ENCODE measurements at regions not wholly inside any gene's neighbourhood (a gene's known extent, or its start where the extent isn't known, plus 50 kb on each side); places are given as distances from the start of the nearest gene placed in this dataset.

DNA sequence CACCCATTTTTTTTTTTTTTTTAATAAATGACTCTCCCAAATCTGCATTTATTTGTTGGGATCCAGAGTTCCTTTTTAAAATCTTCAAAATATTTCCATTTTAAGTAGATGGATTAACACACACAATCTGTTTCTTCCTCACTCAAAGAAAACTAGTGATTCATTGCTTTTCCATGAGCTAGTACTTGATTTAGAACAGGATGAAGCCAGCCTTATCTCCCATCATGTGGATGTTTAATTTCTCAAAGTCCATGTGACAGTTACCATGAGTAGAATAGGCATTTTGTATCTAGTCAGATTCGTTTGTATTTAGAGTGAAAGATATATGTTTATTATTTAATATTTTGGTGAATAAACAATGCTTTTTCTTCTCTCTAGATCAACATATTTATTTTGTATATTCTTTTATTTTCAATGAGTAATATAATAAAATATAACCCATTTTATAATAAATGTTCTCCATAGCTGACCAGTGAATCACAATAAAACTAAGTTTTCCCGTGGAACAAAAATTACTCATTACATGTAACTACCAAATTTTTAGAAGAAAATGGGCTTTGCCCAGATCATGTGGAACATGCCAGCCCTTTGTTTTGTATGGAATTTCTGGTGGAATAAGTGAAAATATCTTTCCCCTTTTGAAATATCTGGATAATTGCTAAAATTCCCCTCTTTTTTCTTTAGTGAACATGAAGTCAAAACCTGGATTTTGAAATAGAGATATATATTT is 54.9 kb upstream of the RPS23 start:
- no peak overlapping the region for H3K4me3 ChIP-seq (ENCODE audit: low read length)
- DNase-seq (ENCODE audit: low read depth) = no peak
- TF ChIP-seq, protein P1, sequence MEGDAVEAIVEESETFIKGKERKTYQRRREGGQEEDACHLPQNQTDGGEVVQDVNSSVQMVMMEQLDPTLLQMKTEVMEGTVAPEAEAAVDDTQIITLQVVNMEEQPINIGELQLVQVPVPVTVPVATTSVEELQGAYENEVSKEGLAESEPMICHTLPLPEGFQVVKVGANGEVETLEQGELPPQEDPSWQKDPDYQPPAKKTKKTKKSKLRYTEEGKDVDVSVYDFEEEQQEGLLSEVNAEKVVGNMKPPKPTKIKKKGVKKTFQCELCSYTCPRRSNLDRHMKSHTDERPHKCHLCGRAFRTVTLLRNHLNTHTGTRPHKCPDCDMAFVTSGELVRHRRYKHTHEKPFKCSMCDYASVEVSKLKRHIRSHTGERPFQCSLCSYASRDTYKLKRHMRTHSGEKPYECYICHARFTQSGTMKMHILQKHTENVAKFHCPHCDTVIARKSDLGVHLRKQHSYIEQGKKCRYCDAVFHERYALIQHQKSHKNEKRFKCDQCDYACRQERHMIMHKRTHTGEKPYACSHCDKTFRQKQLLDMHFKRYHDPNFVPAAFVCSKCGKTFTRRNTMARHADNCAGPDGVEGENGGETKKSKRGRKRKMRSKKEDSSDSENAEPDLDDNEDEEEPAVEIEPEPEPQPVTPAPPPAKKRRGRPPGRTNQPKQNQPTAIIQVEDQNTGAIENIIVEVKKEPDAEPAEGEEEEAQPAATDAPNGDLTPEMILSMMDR (conservative IDR thresholded peaks at IDR 0.05; ENCODE audit: low read length) = no peak

DNA sequence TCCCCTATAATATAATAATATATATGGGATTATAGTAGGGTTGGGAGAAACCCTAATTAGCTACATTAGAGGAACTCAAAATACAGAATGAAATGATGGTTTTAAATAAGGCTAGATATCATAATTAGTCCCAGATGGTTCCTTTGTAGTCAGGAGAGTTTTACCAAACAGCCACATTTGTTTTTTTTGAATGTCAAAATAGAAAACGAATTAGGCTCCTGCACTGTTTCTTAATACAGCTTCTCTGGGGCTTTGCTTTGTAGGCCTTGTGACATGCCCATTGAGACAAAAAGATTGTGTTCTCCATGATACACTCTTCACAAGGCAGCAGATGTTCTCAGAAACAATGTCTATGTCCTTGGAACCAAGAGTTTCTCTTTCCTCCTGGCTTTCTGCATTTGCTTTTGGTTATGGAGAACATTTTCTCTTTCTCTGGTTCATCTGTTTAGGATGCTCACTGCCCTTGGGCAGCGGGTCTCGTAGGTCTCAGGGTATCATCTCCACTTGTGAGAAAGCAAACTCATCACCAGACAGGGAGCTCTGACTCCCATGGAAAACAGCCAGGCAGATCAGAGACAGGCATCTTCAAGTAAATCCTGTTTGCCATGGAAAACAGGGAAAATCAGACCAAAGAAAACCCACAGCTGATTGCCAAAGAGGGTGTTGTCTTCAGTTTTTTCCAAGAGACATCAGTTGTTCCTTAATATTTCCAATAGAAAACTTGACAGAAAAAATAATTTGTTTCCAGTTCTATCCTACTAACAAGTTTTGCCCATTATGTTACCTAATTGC is 54.1 kb upstream of the RPS23 start:
- TF ChIP-seq, protein P1 (conservative IDR thresholded peaks at IDR 0.05; ENCODE audit: low read length) = no peak
- no peak overlapping the region for H3K4me3 ChIP-seq (ENCODE audit: low read length)

DNA sequence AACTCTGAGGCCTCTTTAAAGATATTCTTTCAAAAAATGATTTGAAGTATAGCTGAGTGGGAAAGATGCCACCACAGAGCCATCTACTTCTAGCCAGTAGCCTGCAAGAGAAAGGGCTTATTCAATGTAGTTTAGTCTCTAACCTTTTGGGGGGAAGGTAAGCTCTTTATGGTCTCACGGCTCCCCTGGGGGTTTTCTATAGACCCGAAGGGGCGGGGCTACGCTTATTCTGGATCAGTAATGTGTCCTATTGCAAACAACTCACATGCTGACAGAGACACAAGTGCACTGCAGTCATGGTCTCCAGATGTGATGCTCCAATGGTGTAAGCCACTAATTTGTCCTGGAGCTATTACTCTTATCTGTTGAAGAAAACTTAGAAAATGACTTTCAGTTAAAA is 53.4 kb upstream of the RPS23 start:
- no peak for DNase-seq (ENCODE audit: low read depth)
- TF ChIP-seq, protein P1 (conservative IDR thresholded peaks at IDR 0.05; ENCODE audit: low read length) = no peak
- no peak overlapping the region for H3K4me3 ChIP-seq (ENCODE audit: low read length)

More for the DNA sequence above, 54.1 kb upstream of the RPS23 start:
- peak; percentile 66 for DNase-seq (ENCODE audit: low read depth)

DNA sequence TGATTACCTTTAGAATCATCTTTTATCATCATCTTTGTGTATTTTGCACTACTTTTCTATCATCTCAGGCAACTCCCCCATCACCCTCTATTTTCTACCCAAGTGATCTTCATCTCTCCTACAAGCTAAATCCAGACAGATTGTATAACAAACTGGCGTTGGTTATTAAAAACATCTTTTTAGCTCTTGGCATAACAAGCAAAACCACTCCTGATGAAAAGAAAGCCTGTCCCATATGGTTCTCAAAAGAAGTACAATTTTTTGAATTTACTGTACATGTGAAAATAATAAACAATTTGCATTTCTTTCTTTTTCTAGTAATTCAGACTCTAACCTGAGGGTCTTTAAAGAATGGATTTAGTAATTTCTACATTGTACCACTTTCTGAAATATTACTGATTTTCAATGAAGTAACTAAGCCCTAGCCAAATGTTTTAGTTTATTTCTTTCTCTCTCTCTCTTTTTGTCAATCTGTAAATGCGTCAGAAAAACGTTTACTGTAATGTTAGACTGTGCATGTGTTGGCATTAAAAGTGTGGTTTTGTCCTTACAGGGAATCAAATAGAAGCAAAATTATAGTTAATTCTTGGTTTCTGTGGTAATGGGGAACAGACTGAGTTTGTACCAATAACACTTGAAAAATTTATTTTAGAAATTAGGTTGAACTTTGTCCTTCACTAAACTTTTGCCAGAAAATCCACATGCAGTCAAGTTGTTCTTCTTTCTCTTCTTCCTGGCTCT is 52.5 kb upstream of the RPS23 start:
- H3K4me3 ChIP-seq (ENCODE audit: low read length) = no peak overlapping the region
- TF ChIP-seq, protein P1 (conservative IDR thresholded peaks at IDR 0.05; ENCODE audit: low read length) = no peak
- peak; percentile 84 for DNase-seq (ENCODE audit: low read depth)

GRCh38 chr5:82329393-82329792 is 51.2 kb upstream of the RPS23 start:
- TF ChIP-seq, protein P1 (conservative IDR thresholded peaks at IDR 0.05; ENCODE audit: low read length) = no peak
- DNase-seq (ENCODE audit: low read depth) = no peak
- no peak overlapping the region for H3K4me3 ChIP-seq (ENCODE audit: low read length)

Data from AG10803 (cell line).